ENCODE measurements at regions not wholly inside any gene's neighbourhood (a gene's known extent, or its start where the extent isn't known, plus 50 kb on each side); places are given as distances from the start of the nearest gene placed in this dataset.
"Not testable (repeated sequence)": the region's sequence is repeated elsewhere in the genome, so short reads cannot be mapped to it uniquely, and the experiment has no call there.

GRCh38 chr2:111250448-111251030 lies 129.8 kb downstream of the BCL2L11 start:
- H3K4me3 ChIP-seq (ENCODE audit: low read depth, low read length), result no peak overlapping the region
- TF ChIP-seq, protein P1, sequence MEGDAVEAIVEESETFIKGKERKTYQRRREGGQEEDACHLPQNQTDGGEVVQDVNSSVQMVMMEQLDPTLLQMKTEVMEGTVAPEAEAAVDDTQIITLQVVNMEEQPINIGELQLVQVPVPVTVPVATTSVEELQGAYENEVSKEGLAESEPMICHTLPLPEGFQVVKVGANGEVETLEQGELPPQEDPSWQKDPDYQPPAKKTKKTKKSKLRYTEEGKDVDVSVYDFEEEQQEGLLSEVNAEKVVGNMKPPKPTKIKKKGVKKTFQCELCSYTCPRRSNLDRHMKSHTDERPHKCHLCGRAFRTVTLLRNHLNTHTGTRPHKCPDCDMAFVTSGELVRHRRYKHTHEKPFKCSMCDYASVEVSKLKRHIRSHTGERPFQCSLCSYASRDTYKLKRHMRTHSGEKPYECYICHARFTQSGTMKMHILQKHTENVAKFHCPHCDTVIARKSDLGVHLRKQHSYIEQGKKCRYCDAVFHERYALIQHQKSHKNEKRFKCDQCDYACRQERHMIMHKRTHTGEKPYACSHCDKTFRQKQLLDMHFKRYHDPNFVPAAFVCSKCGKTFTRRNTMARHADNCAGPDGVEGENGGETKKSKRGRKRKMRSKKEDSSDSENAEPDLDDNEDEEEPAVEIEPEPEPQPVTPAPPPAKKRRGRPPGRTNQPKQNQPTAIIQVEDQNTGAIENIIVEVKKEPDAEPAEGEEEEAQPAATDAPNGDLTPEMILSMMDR (IDR thresholded peaks at IDR 0.05; ENCODE audit: low read depth, low read length, missing control alignments), result no peak
- no peak for DNase-seq (ENCODE audit: low read depth)

- TF ChIP-seq, protein P1 (IDR thresholded peaks at IDR 0.05; ENCODE audit: low read depth, low read length, missing control alignments), result no peak
- no peak overlapping the region for H3K4me3 ChIP-seq (ENCODE audit: low read depth, low read length)
- no peak for DNase-seq (ENCODE audit: low read depth)
These were observed 131.0 kb downstream of the BCL2L11 start for GRCh38 chr2:111251711-111252110.

- no peak for DNase-seq (ENCODE audit: low read depth)
- no peak overlapping the region for H3K4me3 ChIP-seq (ENCODE audit: low read depth, low read length)
- TF ChIP-seq, protein P1 (IDR thresholded peaks at IDR 0.05; ENCODE audit: low read depth, low read length, missing control alignments), result no peak
These were observed 131.7 kb downstream of the BCL2L11 start for GRCh38 chr2:111252436-111252835.

- not testable (repeated sequence) for DNase-seq (ENCODE audit: low read depth); H3K4me3 ChIP-seq (ENCODE audit: low read depth, low read length)
These were observed 134.2 kb downstream of the BCL2L11 start for GRCh38 chr2:111254916-111255315.

DNA sequence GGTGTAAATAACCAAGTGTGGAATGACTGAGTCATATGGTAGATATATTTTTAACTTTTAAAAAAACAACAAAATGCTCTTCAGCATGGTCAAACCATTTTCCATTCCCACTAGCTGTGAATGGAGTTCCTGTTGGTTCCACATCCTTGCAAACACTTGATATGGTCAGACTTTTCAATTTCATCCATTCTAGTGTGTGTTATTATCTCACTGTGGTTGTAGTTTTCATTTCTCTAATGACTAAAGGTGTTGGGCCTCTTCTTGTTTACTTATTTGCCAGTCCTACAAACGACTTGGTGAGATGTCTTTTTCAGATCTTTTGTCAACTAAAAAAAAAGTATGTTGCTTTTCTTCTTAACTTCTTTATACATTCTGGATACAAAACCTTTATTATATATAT lies 135.9 kb downstream of the BCL2L11 start:
- not testable (repeated sequence) for DNase-seq (ENCODE audit: low read depth); H3K4me3 ChIP-seq (ENCODE audit: low read depth, low read length)

DNA sequence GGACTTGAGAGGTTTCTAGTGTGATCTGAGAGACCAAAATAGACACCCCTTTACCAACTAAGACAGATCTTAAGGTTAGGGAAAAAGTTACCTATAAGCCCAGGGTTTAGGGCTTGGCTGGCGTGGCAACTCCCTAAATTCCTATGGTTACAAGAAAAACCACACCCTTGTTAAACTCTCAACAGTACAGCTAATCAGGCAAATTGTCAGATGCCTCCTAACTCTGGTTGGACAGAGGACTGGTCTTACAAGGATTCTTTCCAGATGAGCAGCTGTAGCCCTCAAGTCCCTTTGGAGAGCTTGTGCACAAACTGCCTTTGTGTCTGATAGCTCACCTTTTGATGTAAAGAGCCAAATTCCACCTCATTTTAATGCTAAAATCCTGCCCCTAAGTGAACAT lies 136.9 kb downstream of the BCL2L11 start:
- not testable (repeated sequence) for H3K4me3 ChIP-seq (ENCODE audit: low read depth, low read length); DNase-seq (ENCODE audit: low read depth)

GRCh38 chr2:111258318-111258717 lies 137.6 kb downstream of the BCL2L11 start:
- DNase-seq (ENCODE audit: low read depth); H3K4me3 ChIP-seq (ENCODE audit: low read depth, low read length): not testable (repeated sequence)

GRCh38 chr2:111262627-111263379 lies 142.1 kb downstream of the BCL2L11 start:
- not testable (repeated sequence) for H3K4me3 ChIP-seq (ENCODE audit: low read depth, low read length); DNase-seq (ENCODE audit: low read depth)

- H3K4me3 ChIP-seq (ENCODE audit: low read depth, low read length); DNase-seq (ENCODE audit: low read depth): not testable (repeated sequence)
These were observed 142.8 kb downstream of the BCL2L11 start for GRCh38 chr2:111263380-111264017.

DNA sequence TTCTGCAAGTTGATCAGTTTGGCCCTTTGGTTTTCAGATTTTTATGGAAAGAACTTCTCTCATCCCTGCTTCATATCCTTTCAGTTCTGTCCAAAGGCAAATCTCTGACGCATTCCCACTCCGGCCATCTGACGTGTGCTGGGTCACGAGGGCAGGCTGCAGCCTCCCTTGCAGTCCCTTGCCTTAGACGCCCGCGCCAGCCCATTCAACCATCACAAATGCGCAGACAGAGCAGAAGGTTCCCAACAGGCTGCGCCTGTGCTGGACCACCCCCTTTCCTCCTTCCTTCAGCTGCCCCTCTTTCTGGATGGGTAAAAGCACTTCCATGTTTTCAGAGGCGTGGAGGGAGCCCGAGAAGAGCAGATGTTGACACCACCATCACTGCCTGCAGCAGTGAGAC lies 144.2 kb downstream of the BCL2L11 start:
- not testable (repeated sequence) for DNase-seq (ENCODE audit: low read depth); H3K4me3 ChIP-seq (ENCODE audit: low read depth, low read length)

- not testable (repeated sequence) for DNase-seq (ENCODE audit: low read depth); H3K4me3 ChIP-seq (ENCODE audit: low read depth, low read length)
These were observed 145.8 kb downstream of the BCL2L11 start for GRCh38 chr2:111266556-111266955.

DNA sequence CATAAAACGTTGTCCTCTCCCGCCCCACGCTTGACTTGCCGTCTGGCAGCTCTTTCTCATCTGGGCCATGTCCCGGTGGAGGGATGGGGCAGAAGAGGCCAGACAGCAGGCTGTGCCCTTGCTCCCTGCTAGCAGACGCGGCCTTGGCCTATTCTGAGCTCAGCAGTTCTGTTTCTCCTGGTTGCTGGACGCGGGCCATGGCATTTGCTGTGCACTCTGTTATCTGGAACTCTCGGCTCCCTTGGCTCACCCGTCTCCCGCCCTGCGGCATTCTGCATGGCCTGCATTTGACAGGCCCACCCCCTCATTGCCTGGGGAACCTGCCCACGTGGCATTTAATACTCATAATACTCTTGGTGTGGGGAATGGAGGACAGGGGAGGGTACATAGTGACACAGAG lies 146.3 kb downstream of the BCL2L11 start:
- H3K4me3 ChIP-seq (ENCODE audit: low read depth, low read length); DNase-seq (ENCODE audit: low read depth): not testable (repeated sequence)

DNA sequence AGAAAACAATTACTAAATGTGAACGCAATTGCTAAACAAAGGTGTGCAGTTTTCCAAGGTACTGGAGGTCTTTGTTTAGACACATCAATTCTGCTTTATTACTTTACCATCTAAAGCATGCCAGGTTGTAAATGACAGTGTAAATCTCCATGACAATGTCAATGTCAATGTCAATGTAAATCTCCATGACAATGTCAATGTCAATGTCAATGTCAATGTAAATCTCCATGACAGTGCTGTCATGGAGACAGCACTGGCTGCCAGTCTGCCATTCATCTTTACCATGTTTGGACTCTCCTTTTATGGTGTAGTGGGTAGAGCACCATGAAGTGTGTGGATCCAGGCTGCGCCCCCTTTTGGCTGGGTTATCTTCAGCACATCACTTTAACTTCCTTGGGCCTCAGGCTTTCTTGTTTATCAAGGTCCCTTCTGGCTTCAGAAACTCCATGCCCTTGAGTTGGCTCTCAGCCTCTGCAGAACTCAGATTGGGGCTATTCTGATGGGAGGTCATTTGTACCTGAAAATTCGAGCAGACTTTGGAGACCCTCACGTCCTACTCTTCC lies 149.1 kb downstream of the BCL2L11 start:
- not testable (repeated sequence) for DNase-seq (ENCODE audit: low read depth)

GRCh38 chr2:111270569-111270968 lies 149.9 kb downstream of the BCL2L11 start:
- not testable (repeated sequence) for H3K4me3 ChIP-seq (ENCODE audit: low read depth, low read length); DNase-seq (ENCODE audit: low read depth)

More for the DNA sequence above, 149.1 kb downstream of the BCL2L11 start:
- not testable (repeated sequence) for H3K4me3 ChIP-seq (ENCODE audit: low read depth, low read length)

DNA sequence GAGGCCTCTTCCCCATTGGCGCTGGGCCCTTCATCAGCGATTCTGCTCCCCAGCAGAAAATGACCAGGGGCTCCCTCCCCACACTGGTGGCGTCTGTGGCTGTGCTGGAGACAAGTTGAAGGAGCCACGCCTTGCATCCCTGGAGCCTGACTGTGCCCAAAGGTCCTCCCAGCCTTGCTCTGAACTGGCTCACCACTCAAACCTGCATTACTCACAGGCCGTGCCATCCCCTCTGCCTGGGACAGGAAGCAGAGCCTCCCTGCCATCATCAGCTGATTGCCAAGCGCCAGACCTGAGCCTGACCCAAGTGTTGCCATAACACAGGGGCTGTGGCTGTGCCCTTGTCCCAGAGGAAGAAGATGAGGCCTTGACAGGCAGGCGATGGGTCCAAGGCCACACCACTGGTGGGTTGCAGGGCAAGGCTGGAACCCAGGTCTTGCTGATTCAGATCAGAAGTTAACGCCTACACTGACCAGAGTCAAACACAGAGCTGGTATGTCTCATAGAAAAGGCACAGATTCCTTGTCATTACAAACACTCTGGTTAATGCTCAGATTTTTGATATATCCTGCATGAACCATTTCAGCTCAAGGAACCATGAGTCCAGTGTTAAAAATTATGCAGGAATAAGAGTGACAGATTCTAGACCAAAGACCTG lies 151.1 kb downstream of the BCL2L11 start:
- DNase-seq (ENCODE audit: low read depth); H3K4me3 ChIP-seq (ENCODE audit: low read depth, low read length): not testable (repeated sequence)

Measured in GM12864 (cell line).